T-helper 2 cell treated with Interferon-gamma antibody and Interleukin-4, amounts not matched to agents 100 ng/mL and 5 ng/mL, for 36 hours (primary cell): ENCODE measurements at regions not wholly inside any gene's neighbourhood (a gene's known extent, or its start where the extent isn't known, plus 50 kb on each side); places are given as distances from the start of the nearest gene placed in this dataset.

Experiments used
- intact Hi-C: fragments of 100-400 bp; cut with micrococcal nuclease; formaldehyde crosslinking; loops from one replicate; pipeline ENCODE4 v1.15.1; 2023

GRCh38 chr1:168960595-168960994, 145.9 kb upstream of the ATP1B1 start:
- intact Hi-C loops, result no loop called here

DNA sequence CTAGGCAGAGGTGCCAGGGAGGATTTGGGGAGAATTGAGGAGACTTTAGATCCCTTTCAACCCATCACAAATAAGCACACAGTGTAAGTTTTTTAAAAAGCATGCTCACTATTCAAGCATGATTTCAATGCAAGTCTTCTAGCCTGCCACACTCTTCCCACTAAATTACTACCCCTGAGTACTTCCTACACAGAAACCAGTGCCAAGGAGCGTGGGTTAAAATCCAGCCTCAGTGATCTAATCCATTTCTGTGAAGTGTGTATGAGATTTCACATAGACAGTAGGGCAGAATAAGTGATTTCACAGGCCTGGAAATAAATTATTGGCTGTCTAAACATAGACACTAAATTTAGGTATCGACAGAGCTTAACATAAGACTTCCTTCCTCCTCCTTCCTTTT, 142.9 kb upstream of the ATP1B1 start:
- intact Hi-C loops, result no loop called here

DNA sequence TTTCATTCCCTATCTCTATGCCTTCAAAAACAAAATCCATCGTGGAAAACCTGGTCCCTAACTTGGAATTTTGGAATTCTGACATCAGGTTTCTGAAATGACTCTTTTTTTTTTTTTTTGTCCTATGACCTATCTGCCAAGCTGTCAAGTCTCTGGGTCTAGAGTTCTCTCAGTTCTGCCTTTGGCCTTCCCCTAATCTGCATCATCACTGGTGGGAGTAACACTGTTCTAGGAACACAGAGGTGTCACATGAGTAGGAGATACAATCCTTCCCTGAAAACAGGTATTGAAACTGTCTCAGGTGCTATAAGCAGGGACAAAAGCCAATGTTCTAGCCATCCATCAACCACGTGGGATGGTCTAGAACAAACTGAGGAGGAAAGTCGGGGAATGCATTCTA, 142.0 kb upstream of the ATP1B1 start:
- intact Hi-C loops, result no loop called here

DNA sequence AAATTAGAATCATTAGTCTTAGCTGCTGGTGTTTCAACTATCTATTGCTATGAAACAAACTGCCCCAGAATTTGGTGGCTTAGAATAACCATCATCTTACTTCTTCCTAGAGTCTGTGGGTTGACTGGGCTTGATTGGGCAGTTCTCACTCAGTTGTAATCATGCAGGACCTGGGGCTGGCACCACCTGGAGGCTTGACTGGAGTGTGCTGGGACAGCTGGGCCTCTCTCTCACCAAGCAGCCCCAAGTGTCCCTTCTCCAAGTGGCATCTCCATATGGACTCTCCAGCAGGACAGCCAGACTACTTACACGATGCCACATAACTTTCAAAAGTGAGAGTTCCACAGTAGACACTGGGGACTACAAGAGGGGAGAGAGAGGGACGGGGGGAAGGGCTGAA, 140.3 kb upstream of the ATP1B1 start:
- intact Hi-C loops, result no loop called here

DNA sequence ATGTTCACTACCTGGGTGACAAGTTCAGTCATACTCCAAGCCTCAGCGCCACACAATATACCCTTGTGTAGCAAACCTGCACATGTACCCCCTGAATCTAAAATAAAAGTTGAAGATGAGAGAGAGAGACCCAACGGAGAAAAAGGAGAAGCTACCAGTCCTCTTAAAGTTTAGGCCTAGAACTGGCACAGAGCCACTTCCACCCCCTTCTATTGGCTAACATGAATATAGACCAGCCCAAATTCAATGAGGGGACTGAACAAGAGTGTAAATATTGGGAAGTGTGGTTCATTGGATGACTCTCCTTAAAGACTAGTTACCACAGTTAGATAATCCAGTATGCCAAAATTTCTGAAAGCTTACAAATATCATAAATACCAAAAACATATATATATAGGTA, 139.9 kb upstream of the ATP1B1 start:
- intact Hi-C loops, result no loop called here

DNA sequence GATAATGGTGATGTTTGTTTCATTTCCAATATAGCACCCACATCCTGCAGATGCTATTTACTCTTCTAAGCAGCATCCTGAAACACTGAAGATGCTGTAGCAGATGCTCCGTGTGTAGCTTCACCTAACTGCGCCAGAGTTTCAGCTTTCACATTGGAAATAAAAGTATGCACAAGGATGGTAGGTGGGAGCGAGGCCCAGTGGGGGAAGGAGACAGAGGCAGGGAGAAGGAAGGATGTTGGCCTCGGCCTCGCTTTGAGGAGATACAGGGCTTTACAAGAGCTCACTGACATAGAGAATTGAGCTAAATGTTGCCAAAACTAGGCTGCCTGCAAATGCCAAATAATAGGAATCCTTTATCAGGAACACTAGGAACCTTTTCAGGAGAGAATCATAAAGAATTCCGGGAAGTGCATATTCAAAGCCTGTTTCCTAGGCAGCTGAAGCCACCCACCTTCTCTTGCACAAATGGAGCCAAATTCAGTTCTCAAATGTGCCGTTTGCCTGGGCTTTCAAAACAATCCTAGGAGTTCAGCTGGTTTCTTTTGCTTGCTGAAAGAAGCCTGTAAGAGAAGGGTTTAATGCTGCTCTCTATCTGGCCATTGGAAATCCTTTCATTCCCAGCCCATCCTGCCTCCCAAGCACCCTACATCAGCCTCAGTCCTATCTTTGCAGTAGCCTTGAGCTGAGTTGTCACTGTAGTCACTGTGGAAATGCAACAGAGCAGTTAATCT, 135.4 kb upstream of the ATP1B1 start:
- intact Hi-C loops, result no loop called here

DNA sequence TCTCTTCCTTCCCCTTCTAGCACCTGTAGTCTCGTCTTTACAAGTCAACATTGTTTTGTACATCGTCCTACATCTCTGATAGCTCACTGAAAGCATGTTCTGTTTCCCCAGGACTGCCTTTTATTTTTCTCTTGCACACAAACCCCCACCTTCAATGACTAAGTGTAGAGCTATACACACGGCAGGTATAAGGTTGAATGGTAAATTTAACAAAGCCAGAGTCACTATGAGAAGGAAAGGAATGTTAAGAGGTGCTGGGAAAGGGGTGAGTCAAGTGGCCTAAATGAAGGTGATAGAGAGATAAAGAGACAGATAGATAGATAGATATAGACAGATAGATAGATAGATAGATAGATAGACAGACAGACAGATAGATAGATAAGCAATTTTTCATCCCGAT, 134.3 kb upstream of the ATP1B1 start:
- intact Hi-C loops, result no loop called here

DNA sequence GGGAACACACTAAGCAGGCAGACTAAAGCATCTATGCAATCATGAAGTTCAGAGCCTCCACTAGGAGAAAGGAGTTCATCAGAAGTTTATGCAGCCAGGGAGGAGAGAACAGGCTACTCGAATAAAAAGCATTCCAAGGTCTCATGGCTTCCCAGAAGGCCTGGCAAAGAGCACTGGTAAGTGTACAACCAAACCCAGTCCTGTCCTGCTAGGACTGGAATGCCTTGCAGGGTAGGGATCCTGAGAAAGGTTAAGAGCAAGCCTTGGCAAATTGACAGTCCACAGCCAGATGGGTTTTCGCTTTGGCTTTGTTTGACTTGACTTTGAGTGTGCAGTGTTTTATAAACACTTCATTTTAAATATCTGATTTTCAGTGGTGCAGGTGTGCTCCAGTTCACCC, 133.6 kb upstream of the ATP1B1 start:
- intact Hi-C loops, result no loop called here

DNA sequence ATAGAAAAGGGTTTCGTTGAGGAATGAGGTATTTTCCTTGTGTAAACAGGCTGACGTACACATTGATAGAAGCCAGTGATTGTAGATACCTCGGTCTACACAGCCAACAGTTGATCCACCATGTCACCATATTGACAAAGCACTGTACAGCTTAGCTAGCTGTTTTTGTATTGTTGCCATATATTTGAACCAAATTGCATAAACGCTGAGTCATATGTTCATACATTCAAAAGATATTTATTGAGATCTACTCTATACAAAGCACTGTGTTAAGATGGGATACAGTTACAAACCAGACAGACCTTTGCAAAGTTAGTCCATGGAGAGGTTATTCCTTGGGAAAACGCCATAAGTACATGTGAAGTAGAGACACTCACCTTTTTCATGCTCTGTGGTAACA, 132.4 kb upstream of the ATP1B1 start:
- intact Hi-C loops, result no loop called here

DNA sequence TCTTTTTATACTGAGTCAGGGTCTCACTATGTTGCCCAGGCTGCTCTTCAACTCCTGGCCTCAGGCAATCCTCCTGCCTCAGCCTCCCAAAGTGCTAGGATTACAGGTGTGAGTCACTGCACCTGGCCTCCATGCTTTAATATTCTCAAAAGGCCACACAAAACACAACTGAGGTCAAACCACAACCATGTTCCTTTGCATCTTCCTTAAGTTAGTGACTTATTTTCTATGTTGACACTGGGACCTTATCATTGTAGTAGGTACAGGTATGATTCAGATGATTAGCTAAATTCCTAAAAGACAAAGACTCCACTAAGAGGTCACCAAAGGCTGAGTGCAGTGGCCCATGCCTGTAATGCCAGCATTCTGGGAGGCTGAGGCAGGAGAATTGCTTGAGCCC, 131.9 kb upstream of the ATP1B1 start:
- intact Hi-C loops, result no loop called here

- intact Hi-C loops, result no loop called here
These were observed 130.2 kb upstream of the ATP1B1 start for GRCh38 chr1:168976267-168976666.

DNA sequence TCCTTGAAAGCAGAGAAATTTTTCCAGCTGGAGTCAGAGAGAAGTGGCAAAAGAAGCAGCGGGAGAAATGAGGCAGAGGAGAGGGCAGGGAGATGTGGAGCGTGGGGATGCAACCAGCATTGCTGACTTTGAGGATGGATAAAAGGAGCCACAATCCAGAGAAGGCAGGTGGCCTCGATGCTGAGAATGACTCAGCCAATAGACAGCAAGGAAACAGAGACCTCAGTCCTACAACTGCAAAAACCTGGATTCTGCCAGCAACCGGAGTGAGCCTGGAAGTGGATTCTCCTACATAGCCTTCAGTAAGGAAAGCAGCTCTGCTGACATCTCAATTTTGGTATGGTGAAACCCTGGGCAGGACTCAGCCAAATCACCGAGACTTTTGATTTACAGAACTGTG, 128.9 kb upstream of the ATP1B1 start:
- intact Hi-C loops, result no loop called here

- intact Hi-C loops, result no loop called here
These were observed 127.2 kb upstream of the ATP1B1 start for GRCh38 chr1:168979276-168979675.

DNA sequence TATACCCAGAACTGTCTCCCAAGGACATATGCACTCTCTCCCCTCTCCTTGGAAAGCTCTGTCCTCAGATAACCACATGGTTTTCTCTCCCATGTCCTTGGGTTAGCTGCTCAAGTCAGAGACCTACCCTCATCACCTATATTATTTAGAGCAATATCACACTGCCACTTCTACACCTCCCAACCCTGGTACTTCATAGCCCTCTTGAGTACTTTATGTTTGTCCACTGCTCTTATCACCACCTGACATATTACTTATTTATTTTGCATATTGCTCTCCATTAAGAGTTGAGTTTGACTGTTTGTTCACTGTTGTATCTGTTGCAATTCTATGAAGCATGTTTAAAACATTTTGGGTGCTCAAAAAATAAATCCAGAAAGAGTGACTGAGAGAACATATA, 126.3 kb upstream of the ATP1B1 start:
- intact Hi-C loops, result no loop called here

GRCh38 chr1:168980656-168981055, 125.8 kb upstream of the ATP1B1 start:
- intact Hi-C loops, result no loop called here

DNA sequence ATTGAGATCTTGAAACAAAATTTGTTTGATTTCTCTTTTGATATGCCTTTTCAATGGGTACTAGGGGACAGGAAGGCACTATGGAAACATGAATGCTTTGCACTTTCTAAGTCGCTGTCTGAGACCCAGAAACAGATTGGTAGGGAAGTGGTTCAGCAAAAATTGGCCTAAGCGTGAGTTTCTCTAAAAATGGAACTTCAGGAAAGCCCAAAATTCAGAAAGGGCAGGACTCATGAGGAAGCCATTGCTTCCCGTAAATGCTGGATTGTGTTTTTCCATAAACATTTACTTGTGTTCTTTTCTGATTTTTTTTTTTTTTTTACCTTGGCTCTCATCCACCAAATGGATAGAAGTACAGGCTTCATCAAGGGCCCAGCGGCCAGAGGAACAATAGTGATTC, 123.7 kb upstream of the ATP1B1 start:
- intact Hi-C loops, result no loop called here

DNA sequence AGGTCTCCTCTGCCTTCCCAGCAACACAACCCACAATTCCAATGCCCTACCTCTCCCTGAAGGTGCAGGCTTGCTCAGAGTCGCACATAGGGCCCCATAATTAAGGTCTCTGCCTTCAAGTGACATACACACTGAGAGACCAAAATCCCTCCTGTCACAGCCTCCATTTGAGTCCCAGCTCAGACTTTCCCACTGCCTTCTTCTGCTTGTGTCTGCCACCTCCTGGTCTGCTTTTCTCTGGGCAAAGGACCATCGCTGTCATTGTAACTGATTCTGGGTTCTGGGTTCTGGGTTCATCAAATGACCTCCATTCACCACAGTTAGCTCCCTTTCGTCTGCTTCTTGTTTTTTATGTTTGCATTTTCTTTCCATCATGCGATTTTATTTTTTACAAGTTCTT, 119.2 kb upstream of the ATP1B1 start:
- intact Hi-C loops, result no loop called here

DNA sequence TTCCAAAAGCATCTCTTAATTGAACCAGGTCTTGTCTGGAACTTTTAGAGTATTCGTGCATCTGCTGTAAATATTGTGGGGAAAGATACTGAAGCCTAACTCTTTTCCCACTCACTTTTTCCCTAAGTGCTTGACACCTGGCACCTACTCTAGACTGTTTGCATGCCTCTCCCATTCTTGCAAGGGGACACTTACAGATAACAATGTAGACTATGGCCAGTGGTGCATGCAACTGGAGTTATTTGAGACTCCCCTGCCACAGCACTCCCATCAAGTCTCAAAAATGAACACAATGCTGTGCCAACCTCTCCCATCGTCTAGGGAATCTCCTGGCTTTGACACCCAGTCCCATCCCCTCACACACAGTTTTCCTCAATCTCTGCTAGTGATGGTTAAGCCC, 118.6 kb upstream of the ATP1B1 start:
- intact Hi-C loops, result no loop called here

DNA sequence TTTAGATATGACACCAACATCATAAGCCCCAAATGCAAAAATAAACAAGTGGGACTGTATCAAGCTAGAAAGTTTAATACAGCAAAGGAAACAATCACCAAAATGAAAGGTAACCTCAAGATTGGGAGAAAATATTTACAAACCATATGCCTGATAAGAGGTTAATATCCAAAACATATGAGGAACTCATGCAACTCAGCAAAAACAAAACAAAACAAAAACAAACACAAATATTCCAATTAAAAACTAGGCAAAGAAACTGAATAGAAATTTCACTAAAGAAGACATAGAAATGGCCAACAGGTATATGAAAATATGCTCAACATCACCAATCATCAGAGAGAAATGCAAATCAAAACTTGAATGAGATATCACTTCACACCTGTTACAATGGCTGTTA, 116.5 kb upstream of the ATP1B1 start:
- intact Hi-C loops, result no loop called here

DNA sequence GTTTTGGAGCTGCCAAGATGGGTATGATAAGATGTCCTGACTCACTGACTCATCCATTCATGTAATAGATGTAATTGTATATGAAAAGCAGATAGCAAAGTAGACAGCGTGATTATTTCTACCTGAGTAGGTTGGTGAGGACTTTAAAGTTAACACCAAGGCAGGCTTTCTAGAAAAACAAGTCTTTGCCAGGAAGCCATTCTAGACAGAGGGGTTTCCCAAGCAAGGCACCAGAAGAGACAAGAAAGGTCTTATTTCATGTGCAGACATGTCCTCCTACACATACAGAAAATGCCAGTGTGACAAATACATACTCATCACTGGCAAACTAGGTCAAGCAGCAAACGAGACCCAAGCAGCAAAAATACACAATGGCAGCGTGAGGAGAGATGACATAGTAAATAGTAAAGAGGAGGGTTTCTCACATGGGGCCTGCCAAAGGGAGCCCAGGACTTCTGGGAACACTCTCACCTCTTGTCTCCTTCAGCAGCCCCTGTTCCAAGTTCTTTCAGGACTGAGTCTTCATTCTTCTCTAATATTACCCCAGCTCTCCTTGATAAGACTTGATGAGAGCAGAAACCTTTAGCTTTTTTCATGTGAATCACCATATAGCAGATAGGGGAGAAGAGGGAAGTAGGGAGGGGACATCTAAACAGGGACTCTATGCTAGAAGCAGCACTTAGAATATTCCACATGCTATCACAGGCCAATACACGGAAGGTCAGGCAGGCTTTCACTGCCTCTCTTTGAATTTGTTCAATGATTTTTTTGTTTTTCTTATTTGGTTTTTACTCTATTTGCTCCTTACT, 114.6 kb upstream of the ATP1B1 start:
- intact Hi-C loops, result no loop called here

DNA sequence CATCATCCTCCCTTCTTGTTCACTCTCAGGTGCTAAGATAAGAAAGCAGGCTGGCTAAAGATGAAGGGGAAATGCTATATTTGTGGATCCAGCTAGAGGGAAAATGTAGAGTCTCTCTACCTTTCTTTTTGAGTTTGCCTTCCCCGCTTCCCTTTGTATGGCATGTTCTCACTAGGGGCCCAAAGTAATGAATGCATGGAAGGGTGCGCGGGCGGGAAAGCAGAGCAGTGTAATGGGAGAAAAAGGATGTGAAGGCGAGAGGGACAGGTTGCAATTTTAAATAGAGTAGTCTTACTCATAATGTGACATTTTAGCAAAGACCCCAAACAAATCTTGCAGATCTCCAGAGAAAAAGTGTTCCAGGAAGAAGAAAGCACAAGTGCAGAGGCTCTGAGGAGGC, 105.1 kb upstream of the ATP1B1 start:
- intact Hi-C loops, result no loop called here

DNA sequence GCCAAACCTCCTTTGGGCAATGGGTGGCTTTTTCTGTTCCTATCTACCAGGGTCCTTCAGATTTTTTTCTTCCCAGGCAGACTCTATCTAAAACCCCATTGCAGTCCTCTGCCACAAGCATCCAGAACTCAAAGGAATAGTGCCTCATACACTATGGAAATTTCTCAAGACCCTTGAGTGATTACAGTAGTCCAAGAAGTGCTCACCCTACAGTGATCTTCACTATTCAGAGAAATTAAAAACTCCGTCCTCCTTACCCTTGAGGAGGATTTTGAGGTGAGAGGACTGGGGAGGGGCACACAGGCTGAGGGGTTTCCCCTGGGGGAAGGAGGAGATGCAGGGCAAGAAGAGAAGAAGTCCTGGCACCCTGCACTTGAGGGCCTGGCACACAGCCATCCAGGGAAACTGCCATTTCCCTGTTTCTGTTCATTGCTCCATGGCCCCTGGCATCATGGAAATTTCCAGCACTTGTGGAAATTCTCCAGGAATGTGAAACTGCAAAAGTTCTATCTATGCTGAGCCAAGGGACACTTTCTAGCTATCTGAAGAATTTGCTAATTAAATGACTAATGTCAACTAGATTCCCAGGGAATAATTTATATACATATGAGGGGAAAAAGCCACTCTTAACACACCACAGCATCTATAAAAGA, 102.5 kb upstream of the ATP1B1 start:
- intact Hi-C loops, result no loop called here

DNA sequence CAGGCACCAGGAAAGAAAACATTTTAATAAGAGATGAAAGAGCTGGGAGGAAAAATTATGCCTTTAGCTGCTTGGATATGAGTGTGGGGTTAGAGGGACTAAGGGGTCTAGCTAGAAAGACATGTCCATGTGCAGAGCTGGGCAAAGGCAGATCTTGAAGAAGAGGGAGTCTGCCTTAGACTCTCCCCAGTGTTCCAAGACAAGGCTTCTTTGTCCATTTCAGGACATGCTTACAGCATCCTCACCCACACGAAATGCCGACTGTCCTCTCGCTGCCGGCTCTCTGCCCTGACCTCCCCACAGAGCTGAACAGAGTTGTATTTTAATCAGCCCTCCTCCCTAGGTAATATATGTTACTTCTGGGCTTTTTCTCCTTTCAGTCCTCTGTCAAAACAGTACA, 100.7 kb upstream of the ATP1B1 start:
- intact Hi-C loops, result no loop called here
